SH-SY5Y (cell line): ENCODE measurements at regions not wholly inside any gene's neighbourhood (a gene's known extent, or its start where the extent isn't known, plus 50 kb on each side); places are given as distances from the start of the nearest gene placed in this dataset.

Experiments
- GATA2 ChIP-seq: IDR thresholded peaks from 2 replicates; pipeline ENCODE4 v1.6.1; 2011; ENCODE audit warnings: mild to moderate bottlenecking, low read depth, low read length
- GATA3 ChIP-seq: IDR thresholded peaks from 2 replicates; pipeline ENCODE4 v1.6.1; 2011; ENCODE audit warnings: low read depth, mild to moderate bottlenecking, low read length, moderate library complexity

DNA sequence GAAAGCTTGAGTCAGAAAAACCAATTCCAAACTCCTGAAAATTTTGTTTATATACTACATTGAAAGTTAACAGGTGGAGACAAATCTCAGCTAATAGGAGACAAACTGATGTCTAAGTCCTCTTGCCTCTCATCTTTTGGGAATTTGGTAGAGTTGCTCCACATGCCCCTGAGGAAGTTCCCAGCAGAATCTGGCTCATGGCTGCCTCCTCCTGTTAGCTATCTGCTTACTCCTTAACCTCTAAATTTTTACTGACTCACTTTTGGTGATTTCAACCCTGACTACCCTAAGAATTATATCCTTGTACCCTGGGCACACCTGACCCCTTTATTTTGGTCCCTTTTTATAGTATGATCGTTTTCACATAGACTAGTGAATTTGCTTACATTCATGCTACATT, 633.7 kb upstream of the USP24 start:
- TF ChIP-seq GATA2 = no peak
- TF ChIP-seq GATA3 = no peak
